Limb (tissue), 2 donors: ENCODE measurements at regions not wholly inside any gene's neighbourhood (a gene's known extent, or its start where the extent isn't known, plus 50 kb on each side); places are given as distances from the start of the nearest gene placed in this dataset.

Experiments
- DNase-seq, 2 donors: peaks; one replicate each; pipeline ENCODE4 v3.0.0-alpha.2; 2016; ENCODE audit errors: extremely low spot score in 2 of 2

DNA sequence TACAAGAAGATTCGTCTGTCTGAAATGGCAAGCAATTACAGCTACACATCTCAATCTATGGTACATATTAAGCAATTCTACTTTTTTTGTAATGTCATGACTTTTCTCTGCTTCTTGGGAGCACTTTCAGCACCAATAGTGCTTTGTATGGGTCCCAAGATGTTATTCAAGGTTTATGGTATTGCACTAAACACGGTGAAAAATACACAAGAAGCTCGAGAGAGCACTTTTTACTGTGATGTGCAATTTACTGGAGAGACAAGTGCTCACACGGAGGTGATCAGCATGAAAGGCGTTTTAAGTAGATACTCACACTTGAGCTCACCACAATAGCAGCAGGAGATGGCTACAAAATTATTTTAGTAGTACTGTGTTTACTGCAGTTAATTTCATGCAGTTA lies 783.6 kb downstream of the CBLN2 start:
- DNase-seq: no peak

DNA sequence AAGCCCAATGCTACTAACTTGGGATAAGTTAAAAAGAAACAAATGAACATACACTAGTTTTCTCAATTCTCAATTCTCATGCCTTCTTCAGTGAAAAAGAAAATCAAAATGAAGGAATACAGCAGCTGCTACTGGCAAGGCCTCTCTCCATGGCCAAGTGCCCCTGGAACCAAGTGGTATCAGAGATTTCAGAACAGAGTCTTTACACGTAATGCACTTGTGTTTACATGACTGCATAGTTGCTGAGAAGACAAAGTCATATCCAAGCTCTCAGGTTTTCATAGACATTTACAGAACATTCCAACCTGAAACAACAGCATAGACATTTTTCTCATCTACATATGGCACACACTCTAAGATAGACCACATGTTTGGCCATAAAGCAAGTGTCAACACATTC lies 789.9 kb downstream of the CBLN2 start:
- no peak for DNase-seq

DNA sequence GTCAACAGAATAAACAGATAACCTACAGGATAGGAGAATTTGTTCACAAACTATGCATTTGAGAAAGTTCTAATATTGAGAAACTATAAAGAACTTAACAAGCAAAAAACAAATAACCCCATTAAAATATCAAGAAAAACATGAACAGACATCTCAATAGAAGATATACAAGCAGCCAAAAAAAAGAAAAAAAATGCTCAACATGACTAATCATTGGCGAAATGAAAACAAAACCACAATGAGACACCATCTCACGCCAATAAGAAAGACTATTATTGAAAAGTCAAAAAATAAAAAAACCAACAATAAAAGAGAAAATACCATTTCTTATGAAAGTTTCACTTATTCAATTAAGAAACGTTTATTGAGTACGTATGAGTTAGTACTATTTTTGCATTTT lies 800.5 kb downstream of the CBLN2 start:
- no peak for DNase-seq

DNA sequence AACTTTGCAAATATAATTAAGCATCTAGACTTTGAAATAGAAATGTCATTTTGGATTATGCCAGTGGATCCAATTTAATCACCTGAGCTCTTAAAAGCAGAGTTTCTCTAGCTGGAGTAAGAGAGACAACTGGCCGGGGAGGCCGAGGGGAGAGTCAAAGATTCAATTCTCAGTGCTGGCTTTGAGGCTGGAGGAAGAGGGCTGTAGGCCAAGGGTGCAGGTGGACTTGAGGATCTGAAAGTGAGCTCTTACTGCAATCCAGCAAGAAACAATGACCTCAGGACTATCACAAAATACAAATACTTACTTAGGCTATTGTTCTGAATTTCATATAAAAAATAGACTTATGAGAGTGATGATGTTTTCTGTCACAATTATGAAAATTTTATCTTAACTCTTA lies 814.5 kb downstream of the CBLN2 start:
- no peak for DNase-seq

DNA sequence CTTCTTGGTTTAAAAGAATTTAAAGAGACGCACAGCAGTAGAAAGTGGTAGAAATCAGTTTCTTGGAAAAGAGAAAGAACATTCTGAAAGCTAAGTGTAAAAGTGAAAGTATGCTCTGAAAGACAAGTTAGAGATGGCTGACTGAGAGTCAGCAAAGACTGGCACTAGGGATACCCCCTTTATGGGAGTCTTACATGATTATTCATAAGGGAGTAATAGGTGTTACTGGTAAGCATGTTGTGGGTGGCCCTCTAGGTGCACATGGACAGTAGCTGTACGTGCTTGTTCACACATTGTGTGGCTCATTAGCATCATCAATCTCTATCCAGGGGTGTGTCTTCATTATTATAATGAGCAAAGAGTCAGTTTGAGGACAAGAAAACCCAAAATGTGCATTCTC lies 816.2 kb downstream of the CBLN2 start:
- no peak for DNase-seq

DNA sequence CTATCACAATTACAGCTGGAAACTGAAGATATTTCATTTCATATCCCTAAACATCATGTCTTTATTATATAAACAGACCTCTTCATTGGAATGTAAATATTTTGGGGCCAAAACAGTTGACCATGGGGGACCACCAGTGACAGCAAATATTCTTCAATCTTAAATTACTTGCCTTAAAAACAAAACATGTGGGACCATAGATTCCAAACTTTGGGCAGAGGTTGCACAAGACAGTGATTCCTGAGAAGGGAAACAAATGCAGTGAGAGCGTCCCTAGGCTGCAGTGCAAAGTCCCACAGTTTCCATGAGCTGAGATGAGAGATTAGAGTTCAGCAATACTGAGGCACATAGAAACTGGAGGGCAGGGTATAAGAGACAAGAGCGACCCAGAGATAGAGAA lies 818.9 kb downstream of the CBLN2 start:
- no peak for DNase-seq

DNA sequence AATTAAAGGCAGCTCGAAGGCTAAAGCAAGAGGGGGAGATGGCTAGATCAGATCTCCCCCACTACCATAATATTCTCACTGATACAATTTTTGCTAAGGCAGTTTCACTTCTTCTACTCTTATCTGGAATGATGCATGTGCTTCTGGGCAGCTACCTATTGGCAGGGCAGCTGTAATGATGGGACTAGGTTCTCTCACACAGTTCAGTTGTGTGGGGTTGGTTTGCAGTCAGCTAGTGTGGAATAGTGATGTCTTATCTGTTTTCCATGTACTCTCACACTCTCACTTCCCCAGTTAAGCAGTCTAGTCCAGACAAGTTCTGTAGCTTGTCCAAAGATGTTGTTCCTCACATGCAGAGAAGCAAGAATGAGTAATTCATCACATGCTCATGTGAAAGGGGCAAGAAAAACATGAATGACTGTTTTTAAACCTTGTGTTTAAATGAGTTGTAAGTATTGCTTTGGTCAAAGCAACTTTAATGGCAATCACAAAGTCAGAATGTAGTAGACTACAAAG lies 836.1 kb downstream of the CBLN2 start:
- no peak for DNase-seq

DNA sequence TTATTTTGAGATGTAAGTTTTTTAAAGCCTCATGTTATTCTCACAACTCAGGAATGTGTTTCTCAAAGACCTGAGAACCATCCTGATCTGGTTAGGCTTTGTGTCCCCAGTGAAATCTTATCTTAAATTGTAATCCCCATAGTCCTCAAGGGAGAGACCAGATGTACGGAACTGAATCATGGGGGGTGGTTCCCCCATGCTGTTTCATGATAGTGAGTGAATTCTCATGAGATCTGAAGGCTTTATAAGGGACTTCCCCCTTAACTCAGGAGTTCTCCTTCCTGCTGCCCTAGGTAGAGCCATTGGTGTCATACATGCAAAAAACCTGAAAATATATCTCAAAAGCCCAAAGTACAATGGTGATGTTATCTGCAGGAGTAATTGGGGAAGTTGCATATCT lies 836.7 kb downstream of the CBLN2 start:
- no peak for DNase-seq

DNA sequence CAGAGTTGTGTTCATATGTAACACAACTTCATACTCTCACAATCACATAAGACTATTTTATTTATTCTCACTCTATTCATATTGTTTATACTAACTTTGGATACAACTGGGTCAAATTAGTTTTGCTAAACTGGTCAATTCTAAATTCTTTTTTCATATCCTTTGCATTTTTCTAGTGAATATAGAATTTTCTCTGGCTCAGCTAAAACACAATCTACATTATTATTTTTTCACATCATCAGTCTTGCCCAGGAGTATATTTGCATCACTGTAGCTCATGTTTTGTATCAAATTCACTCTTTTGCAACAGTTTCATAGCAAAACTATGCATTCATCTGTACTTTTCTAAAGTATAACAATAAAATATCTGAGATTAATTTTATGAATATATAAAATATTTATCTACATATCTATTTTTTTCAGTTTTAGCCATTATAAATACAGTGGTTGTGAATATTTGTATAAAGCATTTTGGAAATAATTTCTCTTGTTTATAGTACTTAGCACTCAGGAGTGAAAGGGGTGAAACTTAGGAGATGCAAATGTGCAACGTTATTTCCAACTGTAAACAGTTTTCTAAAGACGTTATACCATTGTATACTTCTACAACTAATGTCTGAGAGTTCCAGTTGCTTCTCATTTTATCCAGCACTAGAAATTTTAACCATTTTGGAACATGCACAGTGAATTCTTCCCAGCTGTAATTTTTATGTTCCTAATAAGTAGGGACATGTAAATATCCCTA lies 854.6 kb downstream of the CBLN2 start:
- no peak for DNase-seq

DNA sequence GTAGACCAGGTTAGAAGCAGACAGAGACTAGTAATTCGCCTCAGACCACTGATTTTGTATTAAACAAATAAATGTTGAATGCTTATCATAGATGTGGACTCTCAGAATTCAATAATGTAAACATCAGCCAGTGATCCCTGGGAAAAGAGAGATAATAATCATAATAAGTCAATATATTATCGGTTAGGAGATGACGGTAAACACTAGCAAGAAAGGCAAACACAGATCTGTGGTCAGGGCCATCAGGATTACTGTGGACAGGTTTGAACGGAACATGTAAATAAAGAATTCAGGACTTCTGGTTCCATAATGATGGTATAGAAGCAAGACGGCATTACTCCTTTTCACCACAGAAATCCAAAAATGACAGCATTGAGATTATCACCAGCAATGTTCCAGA lies 861.6 kb downstream of the CBLN2 start:
- no peak for DNase-seq

DNA sequence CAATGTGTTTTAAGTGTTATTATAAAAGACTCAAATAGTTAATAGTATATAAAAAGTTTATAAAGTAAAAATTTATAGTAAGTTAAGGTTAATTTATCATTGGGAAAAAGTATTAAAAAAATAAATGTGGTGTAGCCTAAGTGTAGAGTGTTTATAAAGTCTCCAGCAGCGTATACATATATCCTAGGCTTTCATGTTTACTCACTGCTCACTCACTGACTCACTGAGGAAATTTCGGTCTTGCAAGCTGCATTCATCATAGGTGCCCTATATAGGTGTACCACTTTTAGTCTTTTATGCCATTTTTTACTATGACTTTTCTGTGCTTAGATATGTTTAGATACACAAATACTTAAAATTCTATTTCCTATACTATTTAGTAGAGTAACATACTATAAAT lies 866.0 kb downstream of the CBLN2 start:
- no peak for DNase-seq

DNA sequence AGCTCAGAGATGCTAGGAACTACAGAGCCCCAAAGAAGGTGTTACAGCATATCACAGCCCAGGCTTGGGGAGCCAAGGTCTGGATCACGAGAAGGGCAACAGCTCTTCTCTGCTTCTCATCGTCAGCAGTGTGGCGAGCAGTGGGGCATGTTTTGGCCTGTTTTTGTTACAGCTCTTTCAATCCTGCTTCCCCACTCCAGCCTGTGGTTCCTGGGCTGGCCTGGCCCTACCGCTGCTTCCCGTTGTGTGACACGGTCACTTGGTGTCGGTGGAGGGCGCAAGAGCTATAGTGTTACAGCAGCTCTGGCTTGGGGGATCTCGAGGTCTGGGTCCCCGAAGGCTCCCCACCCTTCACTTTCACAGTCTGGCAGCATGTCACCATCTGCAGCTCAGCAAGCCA lies 870.2 kb downstream of the CBLN2 start:
- DNase-seq: no peak

DNA sequence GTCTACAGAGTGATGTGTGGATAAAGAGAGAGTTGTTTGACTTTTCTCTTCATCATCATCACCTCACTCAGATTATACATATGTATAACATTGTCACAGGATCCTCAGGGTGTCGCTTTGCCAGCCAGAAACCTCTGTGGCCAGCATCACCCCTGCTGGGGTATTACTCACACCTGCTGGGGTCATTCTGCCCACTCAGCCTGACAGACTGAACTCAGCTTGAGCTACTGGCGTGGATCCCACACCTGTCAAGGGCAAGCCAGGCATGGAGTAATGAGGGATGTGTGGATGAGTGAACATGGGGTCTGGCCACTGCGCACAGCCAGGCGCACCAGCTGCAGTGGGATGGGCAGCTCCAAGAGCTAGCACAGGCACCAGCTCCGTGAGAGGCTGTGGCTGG lies 870.6 kb downstream of the CBLN2 start:
- no peak for DNase-seq

DNA sequence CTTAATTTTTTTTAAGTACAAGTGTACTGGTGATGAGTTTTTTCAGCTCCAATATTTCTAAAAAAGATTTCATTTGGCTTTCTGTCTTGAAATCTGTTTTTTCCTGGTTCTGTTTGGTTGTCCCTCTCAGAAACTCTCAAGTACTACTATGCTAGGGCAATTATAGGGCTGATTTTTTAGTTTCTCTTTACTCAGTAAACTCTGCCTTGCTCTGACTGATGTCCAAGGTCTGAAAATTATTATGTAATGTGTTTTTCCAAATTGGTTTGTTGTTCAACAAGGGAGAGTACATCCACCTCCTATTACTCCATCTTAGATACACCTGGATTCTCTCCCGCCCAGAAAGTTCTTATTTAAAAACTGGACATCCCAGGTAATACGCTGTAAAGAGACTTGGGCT lies 877.7 kb downstream of the CBLN2 start:
- DNase-seq: no peak

DNA sequence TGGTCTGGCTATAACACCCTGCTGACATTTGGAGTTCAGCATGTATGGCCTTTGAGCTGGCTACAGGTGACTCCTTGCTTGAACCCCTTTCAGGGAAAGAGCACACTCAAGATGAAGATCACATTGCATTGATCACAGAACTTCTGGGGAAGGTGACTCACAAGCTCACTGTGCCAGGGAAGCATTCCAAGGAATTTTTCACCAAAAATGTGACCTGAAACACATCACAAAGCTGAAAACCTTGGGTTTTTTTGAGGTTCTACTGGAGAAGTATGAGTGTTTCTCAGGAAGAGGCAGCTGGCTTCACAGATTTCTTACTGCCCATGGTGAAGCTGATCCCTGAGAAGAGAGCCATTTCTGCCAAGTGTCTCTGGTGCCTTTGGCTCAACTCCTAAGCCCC lies 879.0 kb downstream of the CBLN2 start:
- DNase-seq: no peak

DNA sequence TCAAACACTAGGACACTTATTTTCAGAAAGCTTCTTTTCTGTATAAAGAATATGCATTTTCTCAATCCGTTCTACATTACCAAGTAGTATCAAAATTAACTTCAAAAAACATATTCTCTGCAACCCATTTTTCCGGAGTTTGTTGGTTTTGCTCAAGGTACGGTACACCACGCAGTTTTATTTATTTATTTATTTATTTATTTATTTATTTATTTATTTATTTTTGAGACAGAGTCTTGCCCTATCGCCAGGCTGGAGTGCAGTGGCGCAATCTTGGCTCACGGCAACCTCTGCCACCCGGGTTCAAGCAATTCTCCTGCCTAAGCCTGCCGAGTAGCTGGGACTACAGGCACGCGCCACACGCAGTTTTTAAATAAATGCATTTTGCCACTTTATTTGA lies 900.3 kb downstream of the CBLN2 start:
- DNase-seq: no peak

DNA sequence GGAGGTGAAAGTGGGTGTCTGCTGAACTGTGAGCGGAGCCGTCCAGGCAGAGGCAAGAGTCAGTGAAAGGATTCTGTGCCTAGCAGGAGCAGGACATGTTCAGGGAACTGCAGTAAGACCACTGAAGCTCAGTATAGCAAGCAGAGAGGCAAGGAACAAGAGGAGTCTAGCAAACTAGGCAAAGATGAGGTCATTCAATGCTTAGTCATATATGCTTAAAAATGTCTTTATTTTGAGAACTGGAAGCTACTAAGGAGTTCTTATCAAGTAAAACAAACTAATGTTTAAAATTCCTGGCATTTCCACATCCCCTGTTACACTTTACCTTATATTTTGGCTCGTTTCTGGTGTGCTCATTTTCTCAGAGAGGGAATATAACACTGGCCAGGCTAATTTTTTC lies 913.4 kb downstream of the CBLN2 start:
- DNase-seq: no peak

DNA sequence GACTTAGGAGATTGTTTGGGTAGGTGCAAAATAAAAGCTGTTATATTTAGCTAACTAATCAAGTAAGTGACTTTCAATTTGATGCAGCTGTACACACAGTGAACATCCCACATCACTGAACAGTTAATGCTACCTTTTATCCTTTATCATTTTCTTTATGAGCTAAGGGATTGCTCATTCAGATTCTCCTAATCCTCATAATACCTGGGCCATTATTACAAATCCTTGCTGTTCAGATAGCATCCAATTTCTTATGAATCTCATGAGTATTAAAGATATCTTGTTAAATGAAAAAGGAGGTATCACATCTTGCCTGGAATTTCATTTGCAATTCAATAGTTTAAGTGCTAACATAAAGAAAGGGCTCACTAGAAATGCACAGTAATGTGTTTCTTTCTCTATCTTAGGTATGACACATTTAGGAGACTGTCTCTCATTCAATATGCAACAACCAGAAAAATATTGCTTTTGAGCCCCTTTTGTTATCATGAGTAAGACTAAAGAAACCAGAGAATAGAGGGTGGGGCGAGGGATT lies 918.5 kb downstream of the CBLN2 start:
- DNase-seq: no peak

DNA sequence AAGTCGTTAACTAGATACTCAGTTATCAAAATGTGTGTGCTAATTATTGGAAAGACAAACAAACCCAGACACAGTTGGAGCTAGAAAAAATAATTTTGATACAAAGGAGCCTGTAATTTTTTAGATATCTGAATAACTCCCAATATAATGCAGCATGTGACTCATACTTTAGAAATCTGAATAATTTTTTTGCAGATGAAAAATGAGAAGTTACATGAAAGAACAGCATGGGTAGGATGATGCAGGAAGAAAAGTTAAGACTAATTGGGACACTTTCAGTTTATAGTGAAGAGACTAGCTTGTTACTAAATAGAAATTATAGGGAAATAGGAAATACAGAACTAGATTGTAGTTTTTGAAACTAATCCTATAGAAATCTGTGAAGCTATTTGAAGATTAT lies 945.8 kb downstream of the CBLN2 start:
- DNase-seq: no peak

DNA sequence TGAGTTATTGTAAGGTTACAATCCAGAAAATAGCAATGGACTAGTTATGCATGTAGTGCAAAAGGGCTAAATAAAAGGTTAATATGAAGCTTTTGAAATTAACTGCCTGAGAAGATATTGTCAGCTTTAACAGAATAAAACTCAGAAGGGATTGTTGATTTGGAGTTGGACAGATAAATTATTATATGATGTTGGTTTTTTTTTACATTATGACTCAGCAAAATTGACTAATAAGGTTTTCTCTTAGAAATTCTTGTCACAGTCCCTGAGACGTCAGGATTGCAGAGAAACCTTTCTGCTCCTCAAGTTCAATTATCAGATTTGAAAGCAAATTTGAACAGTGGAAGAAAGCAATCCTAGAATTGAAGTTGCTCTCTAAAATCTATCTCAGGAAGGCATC lies 946.9 kb downstream of the CBLN2 start:
- no peak for DNase-seq

DNA sequence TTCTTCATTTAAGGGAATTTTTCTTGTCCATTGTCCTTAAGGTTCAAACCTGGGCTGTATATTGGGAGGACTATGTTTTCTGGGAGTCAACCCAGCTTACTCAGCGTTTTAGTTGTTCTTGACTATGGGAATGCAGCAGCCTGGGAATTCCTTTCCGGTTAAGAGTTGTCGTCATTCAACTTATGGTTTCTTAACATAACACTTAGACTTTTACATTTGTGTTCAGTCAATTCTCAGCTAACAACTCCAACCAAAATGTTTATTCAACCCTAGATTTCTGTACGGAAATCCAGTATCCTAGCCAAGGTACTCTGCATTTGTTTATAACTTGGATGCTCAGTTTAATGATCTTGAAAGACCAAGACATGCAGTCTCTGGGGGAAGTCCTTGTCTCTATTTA lies 960.9 kb downstream of the CBLN2 start:
- no peak for DNase-seq

DNA sequence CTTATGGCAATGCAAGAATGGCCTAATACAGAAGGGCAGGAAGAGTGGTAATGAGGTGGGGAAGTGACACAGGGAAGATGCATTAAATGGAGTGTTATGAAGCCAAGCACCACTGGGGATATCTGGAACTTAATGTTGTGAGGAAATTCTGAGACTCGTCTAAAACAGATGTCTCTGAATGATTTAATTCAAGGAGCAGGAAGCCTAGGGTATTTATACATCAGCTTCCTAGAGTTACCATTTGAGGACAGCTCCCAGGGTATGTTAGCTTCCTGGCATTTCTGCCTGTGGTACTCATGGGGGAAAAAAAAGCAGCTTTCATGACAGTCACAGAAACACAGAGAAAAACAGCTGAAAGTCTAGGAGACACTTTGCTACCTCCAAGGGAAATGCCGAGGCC lies 989.5 kb downstream of the CBLN2 start:
- DNase-seq: peak in 1 of 2 donors; percentile 3

DNA sequence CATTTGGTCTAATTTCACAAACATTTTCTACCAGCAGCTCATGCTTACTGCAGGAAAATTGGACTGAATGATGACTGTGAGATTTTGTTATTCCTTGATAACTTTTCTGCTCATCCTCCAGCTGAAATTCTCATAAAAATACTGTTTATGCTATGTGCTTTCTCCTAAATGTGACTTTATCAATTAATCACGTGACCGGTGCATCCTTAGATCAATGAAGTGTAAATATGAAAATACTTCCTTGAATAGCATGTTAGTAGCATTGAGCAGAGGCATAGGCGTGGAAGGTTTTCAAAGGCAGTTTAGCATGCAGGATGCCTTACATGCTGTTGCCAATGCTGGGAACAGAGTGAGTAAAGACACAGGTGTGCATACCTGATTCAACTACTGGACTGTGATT lies 1002.5 kb downstream of the CBLN2 start:
- no peak for DNase-seq
